ENCODE measurements at regions not wholly inside any gene's neighbourhood (a gene's known extent, or its start where the extent isn't known, plus 50 kb on each side); places are given as distances from the start of the nearest gene placed in this dataset.
"Not testable (repeated sequence)": the region's sequence is repeated elsewhere in the genome, so short reads cannot be mapped to it uniquely, and the experiment has no call there.

GRCh38 chr4:55696424-55696823, 60.3 kb upstream of the NMU start:
- DNase-seq, result not testable (repeated sequence)

DNA sequence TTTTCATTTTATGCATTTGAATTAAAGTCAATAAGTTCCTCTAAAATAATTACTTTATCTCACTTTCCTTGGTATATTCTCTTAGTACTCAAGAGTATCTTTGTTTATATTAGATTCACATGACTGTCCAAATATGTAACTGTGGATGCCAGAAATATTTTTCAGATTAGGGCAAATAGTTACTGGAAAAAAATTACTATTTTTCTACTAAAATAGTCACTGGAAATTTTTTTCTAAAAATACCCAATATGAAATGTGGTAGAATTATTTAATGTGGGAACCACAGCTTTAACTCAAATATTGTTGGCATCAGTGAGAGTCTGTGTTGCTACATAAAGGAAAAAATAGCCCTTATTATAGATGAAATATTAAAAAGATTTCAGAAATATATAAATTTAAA, 70.4 kb upstream of the NMU start:
- DNase-seq, result no peak

GRCh38 chr4:55707507-55707906, 71.4 kb upstream of the NMU start:
- DNase-seq, result no peak

DNA sequence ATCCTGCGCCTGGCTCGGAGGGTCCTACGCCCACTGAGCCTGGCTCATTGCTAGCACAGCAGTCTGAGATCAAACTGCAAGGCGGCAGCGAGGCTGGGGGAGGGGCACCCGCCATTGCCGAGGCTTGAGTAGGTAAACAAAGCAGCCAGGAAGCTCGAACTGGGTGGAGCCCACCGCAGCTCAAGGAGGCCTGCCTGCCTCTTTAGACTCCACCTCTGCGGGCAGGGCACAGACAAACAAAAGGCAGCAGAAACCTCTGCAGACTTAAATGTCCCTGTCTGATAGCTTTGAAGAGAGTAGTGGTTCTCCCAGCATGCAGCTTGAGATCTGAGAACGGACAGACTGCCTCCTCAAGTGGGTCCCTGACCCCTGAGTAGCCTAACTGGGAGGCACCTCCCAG, 71.9 kb upstream of the NMU start:
- not testable (repeated sequence) for DNase-seq

DNA sequence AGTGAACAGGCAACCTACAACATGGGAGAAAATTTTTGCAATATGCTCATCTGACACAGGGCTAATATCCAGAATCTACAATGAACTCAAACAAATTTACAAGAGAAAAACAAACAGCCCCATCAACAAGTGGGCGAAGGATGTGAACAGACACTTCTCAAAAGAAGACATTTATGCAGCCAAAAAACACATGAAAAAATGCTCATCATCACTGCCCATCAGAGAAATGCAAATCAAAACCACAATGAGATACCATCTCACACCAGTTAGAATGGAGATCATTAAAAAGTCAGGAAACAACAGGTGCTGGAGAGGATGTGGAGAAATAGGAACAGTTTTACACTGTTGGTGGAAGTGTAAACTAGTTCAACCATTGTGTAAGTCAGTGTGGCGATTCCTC, 76.7 kb upstream of the NMU start:
- not testable (repeated sequence) for DNase-seq

- no peak for DNase-seq
Observed at GRCh38 chr4:55721651-55722050, 85.6 kb upstream of the NMU start.

DNA sequence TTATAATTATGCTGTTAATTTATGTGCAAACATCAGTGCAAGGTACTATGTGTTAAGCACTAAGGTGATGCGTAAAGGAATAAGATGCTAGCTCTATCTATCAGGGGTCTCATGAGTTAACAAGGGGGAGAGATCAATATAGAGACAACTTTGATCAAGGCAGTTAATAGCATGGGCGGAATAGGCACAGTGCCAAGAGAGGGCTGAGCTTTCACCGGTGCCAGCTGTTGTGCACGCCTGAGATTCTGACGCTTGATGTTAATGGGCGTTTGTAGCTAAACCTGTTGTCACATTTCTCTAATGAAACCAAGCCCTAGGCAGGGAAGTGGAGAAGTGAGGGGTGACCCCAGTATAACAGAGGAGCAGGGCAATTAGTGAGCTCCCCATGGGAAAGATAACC, 86.0 kb upstream of the NMU start:
- DNase-seq, result no peak

- no peak for DNase-seq
Observed at GRCh38 chr4:55723403-55723802, 87.3 kb upstream of the NMU start.

DNA sequence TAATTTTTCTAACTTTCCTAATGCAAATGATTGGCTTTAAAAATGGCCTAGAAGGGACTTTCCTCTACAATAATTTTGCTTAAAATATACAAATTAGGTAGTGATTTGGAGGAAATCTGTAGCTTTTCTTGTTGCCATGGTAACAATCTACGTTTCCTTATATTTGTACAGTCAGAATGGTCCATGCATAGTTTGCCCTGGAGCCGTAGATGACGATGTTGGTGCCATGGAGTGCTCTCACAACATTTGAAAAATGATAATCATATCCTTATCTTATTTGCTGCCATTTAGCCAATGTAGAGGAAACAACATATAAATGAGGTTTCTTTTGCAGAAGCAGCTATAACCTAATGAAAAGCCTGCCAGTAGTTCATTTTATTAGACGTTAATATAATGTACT, 89.0 kb upstream of the NMU start:
- no peak for DNase-seq

GRCh38 chr4:55727746-55728145, 91.6 kb upstream of the NMU start:
- no peak for DNase-seq

GRCh38 chr4:55729351-55730279, 90.0 kb upstream of the EXOC1L start:
- DNase-seq, result no peak

DNA sequence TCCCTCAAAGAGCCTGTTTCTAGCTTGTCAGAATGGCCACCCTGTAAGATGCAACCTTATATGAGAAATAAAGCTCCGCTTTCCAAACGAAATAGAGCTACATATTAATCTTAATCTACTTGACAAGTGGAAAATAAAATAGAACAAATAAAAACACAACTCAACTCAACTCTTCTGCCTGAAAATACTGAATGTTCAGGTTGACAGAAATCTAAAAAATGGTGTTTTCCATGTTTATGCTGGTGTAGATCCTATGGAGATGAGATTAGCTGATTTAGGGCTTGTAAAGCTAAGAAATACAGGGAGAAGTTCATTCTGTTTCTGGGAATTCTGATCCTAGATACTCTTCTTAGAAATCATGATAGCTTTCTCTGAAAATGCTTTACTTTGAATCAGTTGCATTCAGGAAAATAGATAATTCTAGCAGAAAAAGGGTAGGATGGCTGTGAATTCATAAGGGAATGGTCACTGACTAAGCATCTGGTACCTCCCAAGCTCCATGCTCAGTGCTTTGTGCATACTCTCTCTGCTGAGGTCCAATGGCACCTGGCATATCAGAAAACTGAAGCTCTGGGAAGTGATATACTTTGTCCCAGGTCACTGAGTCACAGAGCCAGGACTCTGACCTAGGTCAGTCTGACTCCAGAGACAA, 89.2 kb upstream of the EXOC1L start:
- no peak for DNase-seq

- no peak for DNase-seq
Observed at GRCh38 chr4:55731959-55732358, 87.6 kb upstream of the EXOC1L start.

DNA sequence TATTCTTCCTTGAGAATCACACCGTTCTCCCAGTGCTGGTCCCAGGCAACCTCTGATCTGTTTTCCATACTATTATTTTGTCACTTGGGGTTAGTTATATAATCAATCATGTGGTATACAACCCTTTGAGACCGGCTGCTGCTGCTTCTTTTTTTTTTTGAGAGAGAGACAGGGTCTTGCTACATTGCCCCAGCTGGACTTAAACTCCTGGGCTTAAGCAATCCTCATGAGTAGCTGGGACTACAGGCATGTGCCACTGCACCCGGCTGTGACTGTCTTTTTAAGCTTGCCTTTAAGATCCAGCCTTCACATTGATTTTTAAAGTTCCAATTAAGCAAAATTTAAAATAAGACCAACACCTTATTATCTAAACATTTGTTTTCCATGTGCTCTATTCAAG, 86.7 kb upstream of the EXOC1L start:
- no peak for DNase-seq

- no peak for DNase-seq
Observed at GRCh38 chr4:55733932-55734331, 85.7 kb upstream of the EXOC1L start.

GRCh38 chr4:55736605-55737183, 82.9 kb upstream of the EXOC1L start:
- peak; percentile 6 for DNase-seq

GRCh38 chr4:55742655-55743202, 76.9 kb upstream of the EXOC1L start:
- no peak for DNase-seq

GRCh38 chr4:55744369-55744768, 75.2 kb upstream of the EXOC1L start:
- DNase-seq, result no peak

DNA sequence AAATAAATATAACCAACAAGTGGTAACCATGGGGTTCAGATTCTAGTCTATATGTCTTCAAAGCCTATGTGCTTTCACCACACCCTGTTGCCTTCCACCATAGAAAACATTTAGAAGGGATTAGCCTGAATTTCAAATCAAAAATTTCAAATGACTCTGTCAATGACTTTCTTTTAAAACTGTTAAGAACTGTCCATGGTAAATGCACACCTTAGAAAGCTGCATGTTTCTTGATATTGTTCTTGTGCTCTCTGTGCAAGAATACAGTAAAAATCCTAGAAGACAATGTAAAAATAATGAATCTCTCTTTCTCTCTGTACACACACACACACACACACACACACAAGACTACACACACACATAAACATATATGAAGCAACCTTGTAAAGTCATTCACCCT, 74.6 kb upstream of the EXOC1L start:
- no peak for DNase-seq

DNA sequence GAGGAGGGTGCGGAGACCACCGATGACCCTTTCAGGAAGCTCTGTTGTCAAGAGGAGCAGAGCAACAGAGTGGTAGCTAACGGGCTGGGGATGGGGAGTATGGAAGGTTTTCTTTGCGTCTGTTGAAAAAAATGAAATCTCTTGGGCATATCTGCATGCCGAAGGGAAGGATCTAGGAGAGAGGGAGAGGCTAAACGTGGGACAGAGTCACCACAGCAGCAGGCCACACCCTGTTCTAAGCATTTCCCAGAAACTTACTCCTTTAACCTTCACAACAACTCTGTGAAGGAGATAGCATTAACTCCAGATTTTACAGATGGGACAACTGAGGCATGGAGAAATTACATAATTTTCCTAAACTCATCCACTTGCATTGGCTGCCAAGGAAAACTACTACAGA, 71.8 kb upstream of the EXOC1L start:
- DNase-seq, result no peak

DNA sequence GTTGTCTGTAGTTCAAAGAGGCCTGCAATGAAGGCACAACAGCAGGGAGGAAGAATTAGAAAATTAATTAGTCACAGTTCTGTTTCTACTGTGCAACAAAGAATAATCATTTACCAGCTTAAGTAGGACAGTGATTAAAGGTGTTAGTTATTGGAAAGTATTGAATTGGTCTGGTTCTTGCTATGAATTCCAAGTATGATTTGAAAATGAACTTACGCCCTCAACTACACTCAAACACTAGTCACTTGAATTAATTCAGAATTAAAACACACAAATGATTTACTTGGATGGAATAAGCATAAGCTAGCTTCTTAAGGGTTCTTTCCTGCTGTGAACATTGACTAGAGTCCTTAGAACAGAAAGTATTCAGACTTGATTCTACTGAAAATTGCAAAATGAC, 69.9 kb upstream of the EXOC1L start:
- no peak for DNase-seq

DNA sequence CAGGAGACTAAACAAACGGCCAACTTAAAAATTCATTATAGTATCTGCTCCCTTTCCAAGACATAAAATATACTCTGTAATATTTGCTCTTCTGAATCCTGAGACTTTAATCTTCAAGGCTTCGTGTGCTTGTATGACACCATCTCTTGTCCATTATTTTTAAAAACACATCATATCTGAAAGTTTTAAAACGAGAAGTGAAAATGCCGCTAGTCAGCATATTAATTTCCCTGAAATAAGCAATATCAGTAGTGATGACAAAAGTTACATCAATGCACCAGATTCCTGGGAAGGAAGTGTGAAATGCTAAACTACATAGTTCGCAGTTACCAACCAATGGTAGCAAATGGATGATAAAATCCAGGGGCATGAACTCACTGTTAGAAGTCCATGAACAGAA, 66.8 kb upstream of the EXOC1L start:
- DNase-seq, result peak; percentile 5

GRCh38 chr4:55753856-55754255, 65.7 kb upstream of the EXOC1L start:
- no peak for DNase-seq
